HG03457 (cell line): ENCODE measurements at regions not wholly inside any gene's neighbourhood (a gene's known extent, or its start where the extent isn't known, plus 50 kb on each side); places are given as distances from the start of the nearest gene placed in this dataset.

ENCODE experiments used
- ATAC-seq: cut with Tn5 transposase; IDR thresholded peaks from one replicate; pipeline ENCODE4 v1.9.1; 2021; ENCODE audit warnings: moderate number of reproducible peaks; ENCODE audit not compliant: unreplicated experiment

GRCh38 chr4:117324851-117325491, 239.6 kb upstream of the TRAM1L1 start:
- ATAC-seq = no peak

GRCh38 chr4:117326091-117326490, 240.7 kb upstream of the TRAM1L1 start:
- ATAC-seq = no peak

GRCh38 chr4:117327491-117327890, 242.1 kb upstream of the TRAM1L1 start:
- ATAC-seq = no peak

- no peak for ATAC-seq
Observed at GRCh38 chr4:117328333-117328732, 243.0 kb upstream of the TRAM1L1 start.

- no peak for ATAC-seq
Observed at GRCh38 chr4:117331817-117332216, 246.4 kb upstream of the TRAM1L1 start.

GRCh38 chr4:117334451-117335188, 249.2 kb upstream of the TRAM1L1 start:
- no peak for ATAC-seq

- no peak for ATAC-seq
Observed at GRCh38 chr4:117357437-117357836, 272.1 kb upstream of the TRAM1L1 start.

- no peak for ATAC-seq
Observed at GRCh38 chr4:117357866-117358265, 272.5 kb upstream of the TRAM1L1 start.

GRCh38 chr4:117370944-117371668, 285.7 kb upstream of the TRAM1L1 start:
- ATAC-seq = no peak

- ATAC-seq = no peak
Observed at GRCh38 chr4:117375101-117375500, 289.7 kb upstream of the TRAM1L1 start.

GRCh38 chr4:117376692-117377091, 291.3 kb upstream of the TRAM1L1 start:
- no peak for ATAC-seq

GRCh38 chr4:117378942-117379341, 293.6 kb upstream of the TRAM1L1 start:
- ATAC-seq = no peak

GRCh38 chr4:117383468-117383867, 298.1 kb upstream of the TRAM1L1 start:
- ATAC-seq = no peak

GRCh38 chr4:117385526-117385925, 300.1 kb upstream of the TRAM1L1 start:
- ATAC-seq = no peak

GRCh38 chr4:117387072-117387471, 301.7 kb upstream of the TRAM1L1 start:
- ATAC-seq = no peak

- ATAC-seq = no peak
Observed at GRCh38 chr4:117400039-117400835, 314.9 kb upstream of the TRAM1L1 start.

- ATAC-seq = no peak
Observed at GRCh38 chr4:117412661-117413060, 327.3 kb upstream of the TRAM1L1 start.

GRCh38 chr4:117417856-117418255, 332.5 kb upstream of the TRAM1L1 start:
- ATAC-seq = no peak

GRCh38 chr4:117420948-117421347, 335.6 kb upstream of the TRAM1L1 start:
- ATAC-seq = no peak

GRCh38 chr4:117421706-117422105, 336.3 kb upstream of the TRAM1L1 start:
- no peak for ATAC-seq

- no peak for ATAC-seq
Observed at GRCh38 chr4:117422297-117422696, 336.9 kb upstream of the TRAM1L1 start.
